Common myeloid progenitor, CD34-positive (primary cell): ENCODE measurements at regions not wholly inside any gene's neighbourhood (a gene's known extent, or its start where the extent isn't known, plus 50 kb on each side); places are given as distances from the start of the nearest gene placed in this dataset.

Source experiments
- CTCF ChIA-PET: fragments of 350-600 bp; sonication (Branson Sonifier 250); formaldehyde crosslinking; loops from one replicate; lab custom pipeline; 2021; ENCODE audit warnings: antibody characterized with exemption; lab: Charles Lee
- POLR2A ChIA-PET: fragments of 350-600 bp; sonication (Branson Sonifier 250); formaldehyde crosslinking; loops from one replicate; lab custom pipeline; 2021; ENCODE audit warnings: antibody characterized with exemption; lab: Charles Lee
- DNase-seq, 3 donors: peaks; one replicate each; pipeline versions ENCODE4 v3.0.0 to v3.0.0-alpha.2; 2013
- H3K27ac ChIP-seq, 2 experiments: 1 replicate in 1 of 2; 2 replicates in 1 of 2; pipeline ENCODE4 v1.7.0; 2013; ENCODE audit warnings: inconsistent platforms in 2 of 2, low read length in 2 of 2, mild to moderate bottlenecking in 2 of 2, low read depth in 1 of 2, moderate library complexity in 1 of 2; ENCODE audit not compliant: severe bottlenecking in 2 of 2, insufficient read depth in 1 of 2, poor library complexity in 1 of 2
- H3K27me3 ChIP-seq, 5 experiments: replicated peaks in 2 of 5; 1 replicate in 3 of 5; 2 replicates in 2 of 5; pipeline versions ENCODE4 v1.6.1 to v1.7.0; 2013; ENCODE audit warnings: low read length in 4 of 5, mild to moderate bottlenecking in 2 of 5, moderate library complexity in 2 of 5, inconsistent platforms in 1 of 5; ENCODE audit not compliant: insufficient read depth in 5 of 5, control insufficient read depth in 4 of 5
- H3K36me3 ChIP-seq, 4 experiments: 1 replicate in 2 of 4; 2 replicates in 2 of 4; pipeline versions ENCODE4 v1.6.1 to v1.7.0; 2013; ENCODE audit warnings: low read length in 3 of 4, control low read depth in 1 of 4, mild to moderate bottlenecking in 1 of 4; ENCODE audit not compliant: control insufficient read depth in 4 of 4, insufficient read depth in 4 of 4
- H3K4me1 ChIP-seq, 4 experiments: 1 replicate in 3 of 4; 2 replicates in 1 of 4; pipeline versions ENCODE4 v1.6.1 to v1.7.1; 2013; ENCODE audit warnings: low read length in 3 of 4, mild to moderate bottlenecking in 3 of 4, control low read depth in 1 of 4, inconsistent platforms in 1 of 4, moderate library complexity in 1 of 4; ENCODE audit not compliant: control insufficient read depth in 4 of 4, insufficient read depth in 4 of 4; ENCODE audit errors: control extremely low read depth in 1 of 4
- H3K4me3 ChIP-seq, 7 experiments: 1 replicate in 4 of 7; 2 replicates in 3 of 7; pipeline versions ENCODE4 v1.5.1 to v1.7.0; 2013; ENCODE audit warnings: mild to moderate bottlenecking in 7 of 7, low read length in 6 of 7, moderate library complexity in 6 of 7, inconsistent platforms in 2 of 7, low read depth in 2 of 7, control low read depth in 1 of 7; ENCODE audit not compliant: insufficient read depth in 4 of 7, control insufficient read depth in 1 of 7; ENCODE audit errors: extremely low read depth in 1 of 7
- H3K9me3 ChIP-seq, 5 experiments: 1 replicate in 4 of 5; 2 replicates in 1 of 5; pipeline versions ENCODE4 v1.6.1 to v1.7.1; 2013; ENCODE audit warnings: low read length in 4 of 5, mild to moderate bottlenecking in 2 of 5, inconsistent platforms in 1 of 5, low read depth in 1 of 5, moderate library complexity in 1 of 5; ENCODE audit not compliant: control insufficient read depth in 4 of 5, insufficient read depth in 2 of 5; ENCODE audit errors: control extremely low read depth in 1 of 5
- WGBS: methylation state at CpG from one replicate; pipeline ENCODE4 v1.1.5; 2013; ENCODE audit not compliant: insufficient coverage; 5-methylcytosine and 5-hydroxymethylcytosine counted together

GRCh38 chr11:130546438-130546837 lies 98.0 kb downstream of the ADAMTS15 start:
- H3K36me3 ChIP-seq: no peaks in the 10 kb centered on the region
- DNase-seq: no peak
- WGBS: 83% methylated on average over 7 of the region's 7 CpGs
- peaks cover 0 to 6% (median 2%) of the 10 kb centered on the region in 5 experiments for H3K27me3 ChIP-seq
- H3K4me3 ChIP-seq: no peak overlapping the region
- H3K27ac ChIP-seq: no peak overlapping the region
- peaks cover 0 to 4% (median 0%) of the 10 kb centered on the region in 5 experiments for H3K9me3 ChIP-seq
- H3K4me1 ChIP-seq: no peaks in the 10 kb centered on the region
- ChIA-PET CTCF (no interaction called here), POLR2A (no interaction called here)

DNA sequence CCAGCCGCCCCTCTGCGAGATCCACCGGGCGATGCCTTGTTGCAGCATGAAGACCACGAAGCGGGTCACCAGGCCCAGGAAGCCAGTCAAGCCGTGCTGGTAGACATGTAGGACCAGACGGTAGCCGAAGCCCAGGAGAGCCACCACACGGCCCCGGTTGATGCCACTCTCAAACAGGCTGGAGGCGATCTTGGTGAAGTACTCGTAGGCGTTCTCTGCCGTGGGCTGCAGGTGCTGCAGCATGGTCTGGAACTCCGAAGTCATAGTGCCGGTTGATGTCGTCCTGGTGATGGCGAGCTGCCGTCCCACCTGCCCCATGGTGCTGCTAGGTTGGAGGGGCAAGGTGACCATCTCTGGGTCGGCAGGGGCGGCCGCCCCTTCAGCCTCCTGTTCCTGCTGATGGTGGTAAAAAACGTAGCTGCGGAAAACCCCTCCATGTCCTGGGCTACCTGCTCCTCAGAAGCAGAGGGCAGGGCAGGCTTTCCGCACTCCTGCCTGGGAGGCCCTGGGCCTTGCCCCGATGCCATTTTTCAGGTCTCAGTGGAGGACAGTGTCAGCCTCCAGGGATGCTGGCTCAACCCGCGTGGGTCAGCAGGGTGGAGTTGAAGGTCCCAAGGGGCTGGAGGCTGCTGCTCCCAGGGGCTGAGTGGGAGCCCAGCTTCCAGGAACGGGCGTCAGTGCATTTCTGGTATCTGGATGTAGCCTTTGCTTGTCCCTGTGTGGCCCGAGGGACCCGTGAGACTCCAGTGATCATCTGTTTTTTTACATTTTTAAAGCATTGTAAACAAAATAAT lies 98.7 kb downstream of the ADAMTS15 start:
- ChIA-PET POLR2A (no interaction called here), CTCF (no interaction called here)
- Histone ChIP-seq H3K36me3 (no peaks in the 10 kb centered on the region), H3K9me3 (peaks cover 0 to 4% (median 0%) of the 10 kb centered on the region in 5 experiments), H3K4me1 (no peaks in the 10 kb centered on the region), H3K4me3 (no peak overlapping the region), H3K27me3 (peaks cover 0 to 4% (median 2%) of the 10 kb centered on the region in 5 experiments), H3K27ac (no peak overlapping the region)
- WGBS: 98% methylated on average over 27 of the region's 33 CpGs
- no peak for DNase-seq

DNA sequence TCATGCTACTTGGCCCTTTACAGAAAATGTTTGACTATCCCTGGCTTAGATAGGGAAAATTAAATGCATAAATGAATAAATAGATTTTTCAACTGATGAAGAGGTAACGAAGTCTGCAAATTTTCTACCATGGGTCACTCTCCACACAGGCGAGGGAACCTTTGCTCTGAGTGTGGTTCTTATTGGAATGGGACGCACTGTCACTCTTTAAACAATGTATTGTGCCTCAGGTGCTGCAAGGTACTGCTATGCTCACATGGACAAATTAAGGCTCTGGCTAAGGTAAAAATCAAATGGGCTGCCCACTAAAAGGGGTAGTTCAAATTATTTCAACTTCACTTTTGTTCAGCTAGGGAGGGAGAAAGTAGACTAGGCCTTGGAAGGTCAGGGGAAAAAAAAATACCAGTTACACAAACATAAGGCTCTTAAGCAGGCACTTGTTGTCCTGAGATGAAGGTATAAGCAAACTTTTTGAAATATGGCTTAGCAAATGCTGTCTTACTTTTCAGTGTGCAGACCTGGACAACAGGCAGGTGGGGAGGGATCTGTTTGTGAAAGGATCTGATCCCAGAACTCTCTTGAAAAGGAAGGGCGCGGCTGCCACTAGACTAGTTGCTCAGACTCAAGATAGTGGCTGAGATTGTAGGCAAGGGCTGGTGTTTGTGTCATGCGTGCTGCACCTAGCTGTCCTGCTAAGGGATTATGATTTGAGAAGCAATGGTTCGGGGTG lies 99.5 kb downstream of the ADAMTS15 start:
- DNase-seq: no peak
- CTCF ChIA-PET: no interaction called here

DNA sequence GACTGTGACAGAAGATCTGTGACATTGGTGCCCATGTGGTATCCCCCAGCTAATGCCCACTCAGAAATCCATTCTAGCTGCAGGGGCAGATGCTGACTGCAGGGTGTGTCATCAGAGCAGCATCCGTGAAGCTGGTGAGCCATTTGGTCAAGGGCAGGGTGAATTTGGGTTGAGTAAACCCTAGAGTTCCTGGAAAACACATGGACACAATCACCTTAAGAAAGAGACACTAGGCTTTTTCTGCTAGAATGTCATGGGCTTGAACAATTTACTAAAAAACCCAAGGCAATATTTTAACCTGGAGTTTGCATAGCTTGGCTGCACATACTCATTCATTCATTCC lies 100.0 kb downstream of the ADAMTS15 start:
- no peaks in the 10 kb centered on the region for H3K4me1 ChIP-seq
- no peak for DNase-seq
- no peak overlapping the region for H3K4me3 ChIP-seq
- ChIA-PET CTCF (no interaction called here), POLR2A (no interaction called here)
- H3K27me3 ChIP-seq: peaks cover 0 to 4% (median 2%) of the 10 kb centered on the region in 5 experiments
- no peaks in the 10 kb centered on the region for H3K9me3 ChIP-seq
- H3K36me3 ChIP-seq: no peaks in the 10 kb centered on the region
- 60% methylated on average over 1 of the region's 1 CpG for WGBS
- H3K27ac ChIP-seq: no peak overlapping the region

More for the DNA sequence above, 99.5 kb downstream of the ADAMTS15 start:
- Histone ChIP-seq H3K4me3 (no peak overlapping the region), H3K9me3 (peaks cover 0 to 4% (median 0%) of the 10 kb centered on the region in 5 experiments), H3K36me3 (no peaks in the 10 kb centered on the region), H3K27ac (no peak overlapping the region), H3K4me1 (no peaks in the 10 kb centered on the region), H3K27me3 (peaks cover 0 to 4% (median 2%) of the 10 kb centered on the region in 5 experiments)
- WGBS: 87% methylated on average over 3 of the region's 7 CpGs
- POLR2A ChIA-PET: no interaction called here

GRCh38 chr11:130549393-130549999 lies 101.1 kb downstream of the ADAMTS15 start:
- Histone ChIP-seq H3K27ac (no peak overlapping the region), H3K27me3 (peaks cover 0 to 4% (median 2%) of the 10 kb centered on the region in 5 experiments), H3K36me3 (no peaks in the 10 kb centered on the region), H3K4me3 (no peak overlapping the region), H3K9me3 (no peaks in the 10 kb centered on the region), H3K4me1 (no peaks in the 10 kb centered on the region)
- ChIA-PET POLR2A (no interaction called here), CTCF (no interaction called here)
- DNase-seq: no peak
- 83% methylated on average over 4 of the region's 4 CpGs for WGBS

DNA sequence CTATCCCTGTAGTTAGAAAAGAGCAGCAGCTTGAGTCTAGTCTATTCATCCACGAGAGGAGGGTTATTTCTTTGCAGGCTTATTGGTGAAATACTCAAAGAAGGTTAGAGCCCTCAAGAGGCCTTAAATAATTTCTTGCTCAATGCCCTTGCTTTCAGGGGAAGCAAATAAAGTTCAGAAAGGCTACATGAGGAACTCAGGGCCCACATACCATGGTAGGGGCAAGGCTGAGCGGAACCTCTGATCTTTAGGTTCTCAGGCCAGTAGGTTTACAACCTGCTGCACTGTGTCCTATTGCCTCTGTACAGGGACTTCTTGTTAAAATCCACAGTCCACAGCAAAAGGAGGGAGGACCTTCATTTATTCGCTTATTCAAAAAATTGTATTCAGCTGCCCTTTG lies 101.7 kb downstream of the ADAMTS15 start:
- DNase-seq: no peak
- Histone ChIP-seq H3K27ac (no peak overlapping the region), H3K4me1 (no peaks in the 10 kb centered on the region), H3K9me3 (no peaks in the 10 kb centered on the region), H3K27me3 (peaks cover 0 to 4% (median 2%) of the 10 kb centered on the region in 5 experiments), H3K4me3 (no peak overlapping the region), H3K36me3 (no peaks in the 10 kb centered on the region)
- 100% methylated on average over 3 of the region's 3 CpGs for WGBS
- POLR2A ChIA-PET: no interaction called here
- CTCF ChIA-PET: no interaction called here

- Histone ChIP-seq H3K36me3 (no peaks in the 10 kb centered on the region), H3K9me3 (no peaks in the 10 kb centered on the region), H3K27ac (no peak overlapping the region), H3K4me3 (no peak overlapping the region), H3K27me3 (peaks cover 0 to 4% (median 0%) of the 10 kb centered on the region in 5 experiments), H3K4me1 (no peaks in the 10 kb centered on the region)
- CTCF ChIA-PET: no interaction called here
- POLR2A ChIA-PET: no interaction called here
- DNase-seq: no peak
- 100% methylated on average over 1 of the region's 4 CpGs for WGBS
Measured at GRCh38 chr11:130550984-130551383, 102.5 kb downstream of the ADAMTS15 start.
